HEK293T (cell line): ENCODE measurements at regions not wholly inside any gene's neighbourhood (a gene's known extent, or its start where the extent isn't known, plus 50 kb on each side); places are given as distances from the start of the nearest gene placed in this dataset.
A peak's percentile ranks its signal among the peaks of the same experiment; 100 is the strongest.

Experiments
- CTCF ChIA-PET: fragments of 350-600 bp; formaldehyde crosslinking; extraction: SDS; loops from one replicate; lab custom pipeline; 2021; ENCODE audit warnings: antibody characterized with exemption, inconsistent platforms; lab: Yijun Ruan, JAX
- POLR2A ChIA-PET: fragments of 350-600 bp; formaldehyde crosslinking; extraction: SDS; loops from one replicate; lab custom pipeline; 2020; ENCODE audit warnings: antibody characterized with exemption, inconsistent platforms; lab: Yijun Ruan, JAX
- DNase-seq: peaks from one replicate; pipeline ENCODE4 v3.0.0; 2012; ENCODE audit warnings: mixed read lengths; ENCODE audit errors: extremely low spot score
- ARNT ChIP-seq: fragments of 450-650 bp; IDR thresholded peaks from 2 replicates; pipeline ENCODE4 v1.6.1; 2017; ENCODE audit warnings: mild to moderate bottlenecking
- BHLHE40 ChIP-seq: fragments of 450-650 bp; IDR thresholded peaks from 2 replicates; pipeline ENCODE4 v1.6.1; 2016; ENCODE audit warnings: mild to moderate bottlenecking, moderate library complexity, borderline replicate concordance
- CTBP1 ChIP-seq: fragments of 450-650 bp; IDR thresholded peaks from 2 replicates; pipeline ENCODE4 v1.6.1; 2016; ENCODE audit warnings: borderline replicate concordance
- ELF4 ChIP-seq: fragments of 450-650 bp; IDR thresholded peaks from 2 replicates; pipeline ENCODE4 v1.6.1; 2017; ENCODE audit warnings: antibody characterized with exemption
- FOXA1 ChIP-seq: fragments of 450-650 bp; IDR thresholded peaks from 2 replicates; pipeline ENCODE4 v1.6.1; 2016; ENCODE audit warnings: mild to moderate bottlenecking
- FOXK2 ChIP-seq: fragments of 450-650 bp; IDR thresholded peaks from 2 replicates; pipeline ENCODE4 v1.6.1; 2016; ENCODE audit warnings: mild to moderate bottlenecking
- FOXM1 ChIP-seq: fragments of 450-650 bp; IDR thresholded peaks from 2 replicates; pipeline ENCODE4 v1.6.1; 2017; ENCODE audit warnings: mild to moderate bottlenecking, borderline replicate concordance
- HDGF ChIP-seq: fragments of 450-650 bp; IDR thresholded peaks from 2 replicates; pipeline ENCODE4 v1.6.1; 2017; ENCODE audit warnings: antibody characterized with exemption, borderline replicate concordance
- L3MBTL2 ChIP-seq: fragments of 450-650 bp; conservative IDR thresholded peaks from 2 replicates; pipeline ENCODE4 v1.6.1; 2016; ENCODE audit warnings: mild to moderate bottlenecking
- LEF1 ChIP-seq: fragments of 450-650 bp; IDR thresholded peaks from 2 replicates; pipeline ENCODE4 v1.6.1; 2017; ENCODE audit warnings: mild to moderate bottlenecking, borderline replicate concordance
- NFRKB ChIP-seq: fragments of 450-650 bp; IDR thresholded peaks from 2 replicates; pipeline ENCODE4 v1.6.1; 2016; ENCODE audit warnings: mild to moderate bottlenecking, moderate library complexity
- PKNOX1 ChIP-seq: fragments of 450-650 bp; IDR thresholded peaks from 2 replicates; pipeline ENCODE4 v1.6.1; 2016
- SP1 ChIP-seq: fragments of 450-650 bp; IDR thresholded peaks from 2 replicates; pipeline ENCODE4 v1.6.1; 2017
- SUZ12 ChIP-seq: fragments of 450-650 bp; IDR thresholded peaks from 2 replicates; pipeline ENCODE4 v1.6.1; 2016; ENCODE audit warnings: mild to moderate bottlenecking
- TARDBP ChIP-seq: fragments of 450-650 bp; IDR thresholded peaks from 2 replicates; pipeline ENCODE4 v1.6.1; 2016
- ZNF384 ChIP-seq: fragments of 450-650 bp; IDR thresholded peaks from 2 replicates; pipeline ENCODE4 v1.6.1; 2016

- TF ChIP-seq LEF1: no peak
- no peak for TF ChIP-seq PKNOX1
- POLR2A ChIA-PET: no interaction called here
- no peak for DNase-seq
- CTCF ChIA-PET: no interaction called here
Observed at GRCh38 chr7:69360913-69361312, 237.4 kb upstream of the AUTS2 start.

GRCh38 chr7:69363136-69363535 lies 235.1 kb upstream of the AUTS2 start:
- CTCF ChIA-PET: interaction anchor here (0.6 kb wide), 1 partner anchor 19 kb away, joined by 3 read pairs; no protein-coding TSS in a partner anchor
- POLR2A ChIA-PET: no interaction called here
- no peak for TF ChIP-seq LEF1
- TF ChIP-seq HDGF: no peak
- no peak for TF ChIP-seq L3MBTL2
- TF ChIP-seq NFRKB: no peak
- TF ChIP-seq PKNOX1: no peak
- TF ChIP-seq ELF4: no peak
- no peak for TF ChIP-seq CTBP1
- TF ChIP-seq FOXK2: no peak
- TF ChIP-seq ZNF384: no peak
- TF ChIP-seq FOXA1: no peak
- TF ChIP-seq SP1: no peak
- no peak for TF ChIP-seq ARNT
- no peak for TF ChIP-seq BHLHE40
- TF ChIP-seq TARDBP: no peak
- TF ChIP-seq FOXM1: no peak
- TF ChIP-seq SUZ12: no peak
- DNase-seq: no peak

GRCh38 chr7:69364813-69365643 lies 233.2 kb upstream of the AUTS2 start:
- TF ChIP-seq NFRKB (no peak), BHLHE40 (no peak), LEF1 (no peak), CTBP1 (no peak), PKNOX1 (peak; percentile 70), L3MBTL2 (no peak), FOXM1 (no peak)
- CTCF ChIA-PET: interaction anchor here (0.6 kb wide), 1 partner anchor 59 kb away, joined by 6 read pairs; no protein-coding TSS in a partner anchor
- no peak for DNase-seq
- POLR2A ChIA-PET: no interaction called here

GRCh38 chr7:69365651-69366192 lies 232.6 kb upstream of the AUTS2 start:
- DNase-seq: peak; percentile 33
- ChIA-PET CTCF (no interaction called here), POLR2A (no interaction called here)
- TF ChIP-seq ARNT: 0 out of 2 replicates have a peak, but pooled peaks have one; percentile 38
- TF ChIP-seq PKNOX1: peak; percentile 87
- no peak for TF ChIP-seq ZNF384
- peak; percentile 66; the same call in 1 of the 2 replicates for TF ChIP-seq CTBP1
- TF ChIP-seq FOXA1: 0 out of 2 replicates have a peak, but pooled peaks have one; percentile 30
- TF ChIP-seq BHLHE40: no peak
- TF ChIP-seq ELF4: no peak

- ChIA-PET POLR2A (interaction anchor here (1.0 kb wide), 1 partner anchor 24 kb away, joined by 3 read pairs; no protein-coding TSS in a partner anchor), CTCF (interaction anchor here (0.6 kb wide), 1 partner anchor 432 kb away, joined by 3 read pairs; no protein-coding TSS in a partner anchor)
- DNase-seq: no peak
- TF ChIP-seq FOXM1: no peak
- 0 out of 2 replicates have a peak, but pooled peaks have one; percentile 23 for TF ChIP-seq PKNOX1
Observed at GRCh38 chr7:69367780-69368179, 230.5 kb upstream of the AUTS2 start.
